NCI-H128 (cell line): ENCODE measurements at regions not wholly inside any gene's neighbourhood (a gene's known extent, or its start where the extent isn't known, plus 50 kb on each side); places are given as distances from the start of the nearest gene placed in this dataset.

Source experiments
- DNase-seq: peaks from one replicate; lab custom pipeline; 2025; ENCODE audit not compliant: unreplicated experiment; lab: John Stamatoyannopoulos, UW

- DNase-seq = peak; percentile 59
Observed at GRCh38 chr15:29208836-29209235, 60.8 kb downstream of the NSMCE3 start.

DNA sequence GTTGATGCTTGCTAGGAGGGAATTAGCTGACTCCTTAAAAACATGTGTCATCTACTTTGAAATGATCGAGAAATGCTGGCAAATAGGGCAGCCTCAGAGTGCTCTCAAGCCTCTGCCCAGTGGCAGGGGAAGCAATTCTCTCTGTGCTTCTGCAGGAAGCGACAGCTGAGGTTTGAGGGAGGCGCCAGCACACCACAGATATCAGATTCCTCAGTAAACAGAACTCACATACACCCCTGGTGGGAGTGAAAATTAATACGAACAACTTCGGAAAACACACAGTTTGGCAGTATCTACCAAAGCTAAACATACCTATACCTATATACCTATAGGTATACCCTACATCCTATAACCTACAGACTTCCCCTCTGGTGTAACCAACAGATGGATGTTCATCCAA, 61.3 kb downstream of the NSMCE3 start:
- peak; percentile 63 for DNase-seq

GRCh38 chr15:29207758-29208108, 61.9 kb downstream of the NSMCE3 start:
- DNase-seq = no peak

DNA sequence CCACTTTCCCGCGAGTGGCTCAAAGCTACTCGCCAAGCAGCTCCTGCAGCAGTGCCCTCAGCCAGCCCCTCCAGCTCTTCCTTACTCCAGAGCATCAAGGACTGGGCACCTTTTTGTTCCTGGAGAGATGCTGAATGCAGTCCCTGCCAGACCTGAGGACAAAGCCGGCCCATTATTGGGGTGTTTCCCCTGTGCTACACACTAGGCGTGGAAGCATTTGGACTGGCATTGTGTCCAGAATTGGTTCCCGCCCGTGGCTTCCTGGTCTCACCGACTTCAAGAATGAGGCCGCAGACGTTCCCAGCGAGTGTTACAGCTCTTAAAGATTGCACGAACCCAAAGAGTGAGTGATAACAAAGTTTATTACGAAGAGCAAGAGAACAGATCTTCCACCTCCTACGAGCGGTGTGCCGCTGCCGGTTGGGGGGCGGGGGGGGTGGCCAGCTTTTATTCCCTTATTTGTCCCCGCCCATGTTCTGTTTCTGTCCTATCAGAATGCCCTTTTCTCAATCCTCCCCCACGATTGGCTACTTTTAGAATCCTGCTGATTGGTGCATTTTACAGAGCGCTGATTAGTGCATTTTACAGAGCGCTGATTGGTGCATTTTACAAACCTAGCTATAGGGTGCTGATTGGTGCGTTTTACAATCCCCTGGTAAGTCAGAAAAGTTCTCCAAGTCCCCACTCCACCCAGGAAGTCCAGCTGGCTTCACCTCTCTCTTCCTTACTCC, 62.4 kb downstream of the NSMCE3 start:
- DNase-seq = no peak

- DNase-seq = no peak
Observed at GRCh38 chr15:29205186-29205585, 64.4 kb downstream of the NSMCE3 start.

DNA sequence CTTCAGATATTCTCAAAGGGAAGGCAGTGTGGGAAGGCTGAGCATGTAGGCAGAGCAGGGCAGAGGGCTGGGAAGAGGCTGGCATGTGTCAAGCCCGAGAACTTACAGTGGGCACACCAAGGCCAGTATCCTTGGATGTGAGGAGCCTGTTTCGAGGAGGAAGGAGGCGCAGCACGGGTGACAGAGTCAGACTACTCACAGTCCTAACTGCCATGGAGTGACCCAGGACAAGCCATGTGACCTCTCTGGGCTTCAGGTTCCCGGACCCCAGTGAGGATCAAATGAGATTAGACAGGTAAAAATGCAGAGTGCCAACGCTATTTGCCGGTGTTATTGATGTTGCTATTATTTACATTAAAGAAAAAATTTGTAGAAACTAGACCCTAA, 65.3 kb downstream of the NSMCE3 start:
- DNase-seq = no peak

GRCh38 chr15:29203718-29204368, 65.8 kb downstream of the NSMCE3 start:
- no peak for DNase-seq

DNA sequence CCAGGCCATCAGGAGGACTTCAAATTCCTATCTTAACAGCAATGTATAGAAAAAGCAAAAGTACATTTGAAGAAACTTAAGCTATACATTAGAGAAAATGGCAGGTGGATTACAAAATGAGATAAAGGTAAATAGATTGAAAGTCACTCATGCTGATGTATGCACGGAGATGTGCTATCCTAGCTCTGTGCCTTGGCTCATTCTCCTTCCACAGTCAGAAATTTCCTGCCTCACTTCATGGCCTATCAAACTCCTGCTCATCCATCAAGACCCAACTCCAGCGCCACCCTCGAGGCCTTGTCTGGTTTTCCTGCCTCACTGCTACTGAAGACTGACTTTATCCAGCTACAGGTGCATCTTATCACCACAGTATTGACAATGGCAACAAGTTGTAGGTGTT, 72.9 kb downstream of the NSMCE3 start:
- no peak for DNase-seq

GRCh38 chr15:29196290-29196689, 73.3 kb downstream of the NSMCE3 start:
- DNase-seq = no peak

- DNase-seq = no peak
Observed at GRCh38 chr15:29194866-29195265, 74.8 kb downstream of the NSMCE3 start.

DNA sequence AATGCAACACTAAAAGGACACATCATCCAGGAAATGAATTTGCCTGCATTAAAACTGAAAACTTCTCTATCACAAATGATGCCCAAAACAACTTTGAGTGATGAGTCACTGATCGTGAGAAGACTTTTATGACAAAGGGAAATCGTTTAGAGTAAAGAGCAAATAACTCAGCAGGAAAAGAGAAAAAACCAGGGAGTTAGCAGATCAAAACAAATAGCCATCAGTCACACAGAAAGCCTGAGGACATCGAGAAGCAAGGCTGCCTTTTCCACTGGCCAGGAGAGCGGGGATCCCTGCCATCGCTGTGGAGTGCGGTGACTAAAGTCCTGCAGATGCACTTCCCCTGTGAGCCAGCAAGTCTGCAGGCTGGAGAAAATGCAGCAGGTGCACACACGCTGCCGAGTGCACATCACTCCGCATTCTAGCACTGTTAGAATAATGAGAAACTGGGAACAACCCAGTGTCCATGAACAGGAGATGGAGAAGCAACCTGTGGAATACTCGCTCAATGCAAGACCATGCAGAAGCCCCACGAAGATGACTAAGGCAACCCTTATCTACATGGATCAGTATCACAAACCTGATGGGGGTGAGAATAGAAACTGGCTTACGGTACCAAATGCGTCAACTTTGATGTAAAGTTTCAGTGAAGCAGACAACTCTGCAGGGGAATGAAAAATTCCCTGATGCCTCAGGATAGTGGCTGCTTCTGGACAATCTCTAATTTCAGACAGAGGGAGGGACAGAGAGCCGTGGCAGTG, 86.4 kb downstream of the NSMCE3 start:
- no peak for DNase-seq

DNA sequence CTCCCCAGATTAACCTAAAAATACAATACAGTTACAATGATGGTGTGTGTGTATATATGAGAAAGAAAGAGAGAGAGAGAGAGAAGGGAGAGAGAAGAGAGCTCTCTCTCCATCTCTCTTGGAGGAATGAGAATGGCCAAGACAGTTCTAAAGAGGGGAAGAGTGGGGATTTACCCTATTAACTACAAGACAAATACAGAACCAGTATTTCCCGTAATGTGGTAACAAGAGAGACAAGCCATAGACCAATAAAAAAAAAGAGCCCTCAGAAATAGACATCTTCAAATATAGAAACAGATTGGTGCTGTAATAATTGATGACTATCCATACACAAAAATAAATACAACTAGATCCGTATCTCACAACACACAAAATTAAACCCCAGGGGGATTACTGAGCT, 87.0 kb downstream of the NSMCE3 start:
- DNase-seq = no peak

GRCh38 chr15:29172742-29173725, 96.6 kb downstream of the NSMCE3 start:
- DNase-seq = no peak

DNA sequence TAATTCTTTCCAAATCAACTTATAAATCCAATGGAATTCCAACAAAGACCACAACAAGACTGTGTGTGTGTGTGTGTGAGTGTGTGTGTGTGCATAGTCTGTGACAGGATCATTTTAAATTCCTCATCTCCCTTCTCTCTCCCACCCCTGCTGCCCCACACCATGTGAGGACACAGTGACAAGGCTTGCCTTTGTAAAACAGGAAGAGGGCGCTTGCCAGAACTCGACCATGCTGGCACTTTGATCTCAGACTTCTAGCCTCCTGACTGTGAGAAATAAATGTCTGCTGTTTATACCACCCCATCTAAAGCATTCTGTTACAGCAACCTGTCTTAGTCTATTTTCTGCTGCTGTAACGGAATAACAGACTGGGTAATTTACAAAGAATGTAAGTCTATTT, 99.1 kb downstream of the NSMCE3 start:
- DNase-seq = no peak
